Testis (tissue), 2 donors: ENCODE measurements at regions not wholly inside any gene's neighbourhood (a gene's known extent, or its start where the extent isn't known, plus 50 kb on each side); places are given as distances from the start of the nearest gene placed in this dataset.

Experiments used
- DNase-seq: peaks from one replicate; pipeline ENCODE4 v3.0.0-alpha.2; 2019
- H3K27ac ChIP-seq, 2 donors: fragments of 200-600 bp; sonication (generic); one replicate each; pipeline ENCODE4 v1.5.1; 2019
- H3K27me3 ChIP-seq: fragments of 200-600 bp; sonication (generic); one replicate; pipeline ENCODE4 v1.5.1; 2019
- H3K36me3 ChIP-seq: fragments of 200-600 bp; sonication (generic); one replicate; pipeline ENCODE4 v1.5.1; 2017; ENCODE audit warnings: low read depth; ENCODE audit errors: missing control alignments
- H3K4me1 ChIP-seq: fragments of 200-600 bp; sonication (generic); one replicate; pipeline ENCODE4 v1.5.1; 2019
- H3K4me3 ChIP-seq, 2 donors: fragments of 200-600 bp; sonication (generic); one replicate each; pipeline ENCODE4 v1.5.1; 2017 to 2019
- H3K9me3 ChIP-seq: fragments of 200-600 bp; sonication (generic); one replicate; pipeline ENCODE4 v1.5.1; 2017
- POLR2A ChIP-seq: fragments of 450-650 bp; IDR thresholded peaks from one replicate; pipeline ENCODE4 v1.6.1; 2017; ENCODE audit warnings: antibody characterized with exemption, mild to moderate bottlenecking, moderate library complexity
- WGBS, 2 donors: methylation state at CpG; one replicate each; pipeline ENCODE4 v1.1.5; 2018; 5-methylcytosine and 5-hydroxymethylcytosine counted together
- intact Hi-C: fragments of 100-400 bp; cut with DNase I; formaldehyde crosslinking; loops from one replicate; pipeline ENCODE4 v1.15.1; 2023; ENCODE audit warnings: low total_unique reads
- TF ChIP-seq, protein P1 (sequence below), 3 experiments: fragments of 450-650 bp in 2 of 3; fragments of 200-600 bp in 1 of 3; sonication (generic) in 1 of 3; IDR thresholded peaks; one replicate each; pipeline ENCODE4 v1.5.1; 2016 to 2019; ENCODE audit warnings: antibody characterized with exemption in 3 of 3, mild to moderate bottlenecking in 2 of 3, moderate library complexity in 1 of 3

DNA sequence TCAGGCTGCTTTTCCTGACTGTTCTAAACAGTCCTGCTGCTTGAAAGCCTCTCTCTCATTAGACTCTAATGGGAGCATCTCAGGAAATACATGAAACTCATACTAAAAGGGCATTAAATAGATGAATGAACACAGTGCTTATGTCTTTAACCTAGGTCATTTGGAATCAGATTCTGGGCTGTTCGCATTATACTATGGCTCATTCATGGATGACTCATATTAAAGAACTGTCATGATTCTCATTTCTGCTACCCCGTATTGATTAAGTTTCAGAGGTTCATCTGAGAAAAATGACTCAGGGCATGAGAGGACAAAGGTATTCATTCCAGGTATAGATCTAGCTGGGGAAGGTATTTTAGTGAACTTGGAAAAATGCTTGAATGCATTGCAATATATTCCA is 335.5 kb downstream of the GJA1 start:
- H3K4me1 ChIP-seq = no peaks in the 10 kb centered on the region
- H3K36me3 ChIP-seq = no peaks in the 10 kb centered on the region
- H3K9me3 ChIP-seq = no peaks in the 10 kb centered on the region
- H3K4me3 ChIP-seq = no peak overlapping the region
- no peak for TF ChIP-seq POLR2A
- TF ChIP-seq, protein P1, sequence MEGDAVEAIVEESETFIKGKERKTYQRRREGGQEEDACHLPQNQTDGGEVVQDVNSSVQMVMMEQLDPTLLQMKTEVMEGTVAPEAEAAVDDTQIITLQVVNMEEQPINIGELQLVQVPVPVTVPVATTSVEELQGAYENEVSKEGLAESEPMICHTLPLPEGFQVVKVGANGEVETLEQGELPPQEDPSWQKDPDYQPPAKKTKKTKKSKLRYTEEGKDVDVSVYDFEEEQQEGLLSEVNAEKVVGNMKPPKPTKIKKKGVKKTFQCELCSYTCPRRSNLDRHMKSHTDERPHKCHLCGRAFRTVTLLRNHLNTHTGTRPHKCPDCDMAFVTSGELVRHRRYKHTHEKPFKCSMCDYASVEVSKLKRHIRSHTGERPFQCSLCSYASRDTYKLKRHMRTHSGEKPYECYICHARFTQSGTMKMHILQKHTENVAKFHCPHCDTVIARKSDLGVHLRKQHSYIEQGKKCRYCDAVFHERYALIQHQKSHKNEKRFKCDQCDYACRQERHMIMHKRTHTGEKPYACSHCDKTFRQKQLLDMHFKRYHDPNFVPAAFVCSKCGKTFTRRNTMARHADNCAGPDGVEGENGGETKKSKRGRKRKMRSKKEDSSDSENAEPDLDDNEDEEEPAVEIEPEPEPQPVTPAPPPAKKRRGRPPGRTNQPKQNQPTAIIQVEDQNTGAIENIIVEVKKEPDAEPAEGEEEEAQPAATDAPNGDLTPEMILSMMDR (IDR thresholded peaks at IDR 0.05) = no peak
- intact Hi-C loops = no loop called here
- 93 to 94% methylated on average over 2 of the region's 2 CpGs for WGBS, 2 donors
- H3K27me3 ChIP-seq = no peaks in the 10 kb centered on the region
- no peak for DNase-seq
- no peak overlapping the region for H3K27ac ChIP-seq

DNA sequence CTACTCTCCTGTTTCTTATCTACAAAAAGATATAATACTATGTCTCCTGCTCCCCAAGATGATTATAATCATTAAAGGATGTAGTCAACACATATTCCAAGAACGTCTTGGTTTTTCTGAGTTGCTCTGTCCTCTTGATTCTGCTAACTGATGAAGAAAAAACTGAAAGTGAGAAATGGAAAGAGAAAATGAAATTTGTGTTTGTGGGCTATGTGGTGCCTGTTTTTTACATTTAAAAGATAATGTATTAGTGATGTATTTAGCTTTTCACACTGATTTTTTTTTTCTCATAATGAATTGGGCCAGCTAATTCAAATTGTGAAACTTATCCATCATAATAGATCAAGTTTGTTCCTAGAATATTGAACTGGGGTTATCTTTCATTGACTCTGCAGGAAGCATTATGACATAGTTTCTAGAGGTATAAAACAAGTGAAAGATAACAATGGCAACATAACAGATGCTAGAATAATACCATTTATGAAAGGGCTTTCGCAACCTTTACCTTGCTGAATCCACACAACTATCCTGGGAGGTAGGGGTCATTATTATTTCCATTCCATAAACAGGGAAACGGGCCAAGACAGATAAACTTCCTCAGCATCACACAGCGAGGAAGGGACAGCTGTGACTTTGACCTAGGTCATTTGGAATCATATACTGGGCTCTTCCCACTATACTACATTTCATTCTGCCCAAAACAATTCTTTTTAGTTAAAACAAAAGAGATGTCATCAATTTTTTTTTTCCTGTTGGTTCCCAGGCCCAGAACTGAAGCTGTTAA is 336.7 kb downstream of the GJA1 start:
- intact Hi-C loops = no loop called here
- no peak for DNase-seq
- H3K4me3 ChIP-seq = no peak overlapping the region
- no peaks in the 10 kb centered on the region for H3K9me3 ChIP-seq
- no peak overlapping the region for H3K27ac ChIP-seq
- no peaks in the 10 kb centered on the region for H3K4me1 ChIP-seq
- 64 to 81% methylated on average over 4 of the region's 4 CpGs for WGBS, 2 donors
- no peaks in the 10 kb centered on the region for H3K36me3 ChIP-seq
- no peaks in the 10 kb centered on the region for H3K27me3 ChIP-seq
- no peak for TF ChIP-seq POLR2A
- TF ChIP-seq, protein P1 (IDR thresholded peaks at IDR 0.05) = no peak

DNA sequence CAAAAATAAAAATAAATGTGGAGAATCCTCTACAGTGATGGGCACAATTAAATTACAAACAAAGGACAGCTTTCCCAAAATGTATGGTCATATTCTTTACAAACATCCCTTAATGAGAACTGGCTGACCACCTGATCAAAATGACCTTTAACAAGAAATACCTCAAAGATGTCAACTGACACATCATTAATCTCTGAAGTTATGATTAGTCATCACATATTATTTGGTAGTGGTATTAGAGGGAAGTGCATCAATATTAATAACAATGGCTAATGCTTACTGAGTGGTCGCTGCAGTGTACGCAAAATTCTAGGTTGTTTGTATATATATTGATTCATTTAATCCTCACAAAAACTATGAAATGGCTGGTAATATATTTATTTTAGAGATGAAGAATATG is 340.6 kb downstream of the GJA1 start:
- WGBS, 2 donors = 98 to 100% methylated on average over 2 of the region's 2 CpGs
- no peak overlapping the region for H3K4me3 ChIP-seq
- DNase-seq = no peak
- H3K9me3 ChIP-seq = no peaks in the 10 kb centered on the region
- H3K27me3 ChIP-seq = no peaks in the 10 kb centered on the region
- no peak for TF ChIP-seq POLR2A
- TF ChIP-seq, protein P1 (IDR thresholded peaks at IDR 0.05) = no peak
- intact Hi-C loops = no loop called here
- no peaks in the 10 kb centered on the region for H3K4me1 ChIP-seq
- H3K27ac ChIP-seq = no peak overlapping the region
- H3K36me3 ChIP-seq = no peaks in the 10 kb centered on the region

DNA sequence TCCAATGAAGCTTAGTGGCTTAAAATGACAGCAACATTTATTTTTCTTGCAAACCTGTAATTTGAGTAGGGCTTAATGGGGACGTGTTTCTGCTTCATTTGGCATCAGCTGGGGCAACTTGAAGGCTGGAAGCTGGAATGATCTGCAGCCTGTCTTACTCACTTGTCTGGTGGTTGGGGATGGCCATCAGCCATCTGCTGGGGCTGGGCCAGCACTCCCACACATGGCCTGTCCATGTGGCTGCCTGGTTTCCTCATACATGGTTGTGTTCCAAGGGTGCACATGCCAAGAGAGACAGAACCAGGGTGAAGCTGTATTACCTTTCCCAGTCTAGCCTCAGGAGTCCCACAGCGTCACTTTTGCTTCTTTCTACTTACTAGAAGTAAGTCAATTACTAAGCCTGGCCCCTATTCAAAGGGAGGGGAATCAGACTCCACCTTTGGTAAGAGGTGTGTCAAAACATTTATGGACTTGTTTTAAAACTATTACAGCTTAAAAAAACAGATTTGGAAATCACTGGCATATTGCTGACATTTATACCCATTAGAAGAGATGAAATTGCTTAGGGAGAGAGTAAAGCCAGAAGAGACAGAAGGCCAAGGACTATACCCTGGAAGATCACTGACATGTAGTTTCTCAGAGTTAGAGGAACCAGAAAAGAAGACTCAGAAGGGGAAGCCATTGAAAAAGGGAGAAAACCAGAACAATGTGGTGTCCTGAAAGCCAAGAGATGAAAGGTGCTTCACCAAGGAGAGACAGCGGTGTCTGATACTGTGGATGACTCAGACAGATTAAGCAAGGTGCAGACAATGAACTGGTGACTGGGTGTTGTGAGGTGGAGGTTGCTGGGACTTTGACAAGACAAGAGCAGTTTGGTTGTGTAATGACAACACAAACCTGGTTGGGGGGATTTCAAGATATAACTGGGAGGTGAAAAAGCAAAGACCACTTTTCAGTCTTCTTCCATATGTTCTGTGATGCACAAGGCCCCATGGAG is 345.2 kb downstream of the GJA1 start:
- 73 to 81% methylated on average over 3 of the region's 3 CpGs for WGBS, 2 donors
- Histone ChIP-seq H3K27ac (no peak overlapping the region), H3K36me3 (no peaks in the 10 kb centered on the region), H3K9me3 (no peaks in the 10 kb centered on the region), H3K27me3 (no peaks in the 10 kb centered on the region), H3K4me3 (no peak overlapping the region), H3K4me1 (no peaks in the 10 kb centered on the region)
- peak; percentile 23 for DNase-seq
- intact Hi-C loops = no loop called here
- no peak for TF ChIP-seq POLR2A
- TF ChIP-seq, protein P1 (IDR thresholded peaks at IDR 0.05) = no peak
